HG02938 (cell line): ENCODE measurements at regions not wholly inside any gene's neighbourhood (a gene's known extent, or its start where the extent isn't known, plus 50 kb on each side); places are given as distances from the start of the nearest gene placed in this dataset.
"Not testable (repeated sequence)": the region's sequence is repeated elsewhere in the genome, so short reads cannot be mapped to it uniquely, and the experiment has no call there.

Experiments
- ATAC-seq: cut with Tn5 transposase; IDR thresholded peaks from one replicate; pipeline ENCODE4 v1.9.1; 2021; ENCODE audit warnings: mild to moderate bottlenecking, moderate library complexity; ENCODE audit not compliant: unreplicated experiment

- ATAC-seq: no peak
Observed at GRCh38 chr15:95051861-95052260, 820.5 kb downstream of the MCTP2 start.

GRCh38 chr15:95059346-95059905 lies 828.1 kb downstream of the MCTP2 start:
- ATAC-seq: no peak

GRCh38 chr15:95068701-95069521 lies 837.5 kb downstream of the MCTP2 start:
- no peak for ATAC-seq

- ATAC-seq: no peak
Observed at GRCh38 chr15:95075792-95076677, 844.7 kb downstream of the MCTP2 start.

DNA sequence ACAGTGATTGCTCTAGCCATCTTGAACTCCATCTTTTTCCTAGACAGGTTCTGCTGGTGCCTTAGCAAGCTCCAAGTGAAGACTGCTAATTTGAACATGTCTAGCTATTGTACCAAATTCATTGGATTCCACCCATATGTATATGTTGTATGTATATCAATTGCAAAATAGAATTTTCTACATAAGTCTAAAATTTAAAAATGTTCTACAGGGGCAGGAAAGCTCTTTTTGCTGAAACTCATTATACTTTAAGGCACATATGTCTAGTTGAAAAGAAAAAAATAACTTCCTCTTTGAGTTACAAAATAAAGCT lies 845.3 kb downstream of the MCTP2 start:
- no peak for ATAC-seq

- ATAC-seq: no peak
Observed at GRCh38 chr15:95078003-95078402, 846.6 kb downstream of the MCTP2 start.

- ATAC-seq: not testable (repeated sequence)
Observed at GRCh38 chr15:95080228-95080627, 848.9 kb downstream of the MCTP2 start.

DNA sequence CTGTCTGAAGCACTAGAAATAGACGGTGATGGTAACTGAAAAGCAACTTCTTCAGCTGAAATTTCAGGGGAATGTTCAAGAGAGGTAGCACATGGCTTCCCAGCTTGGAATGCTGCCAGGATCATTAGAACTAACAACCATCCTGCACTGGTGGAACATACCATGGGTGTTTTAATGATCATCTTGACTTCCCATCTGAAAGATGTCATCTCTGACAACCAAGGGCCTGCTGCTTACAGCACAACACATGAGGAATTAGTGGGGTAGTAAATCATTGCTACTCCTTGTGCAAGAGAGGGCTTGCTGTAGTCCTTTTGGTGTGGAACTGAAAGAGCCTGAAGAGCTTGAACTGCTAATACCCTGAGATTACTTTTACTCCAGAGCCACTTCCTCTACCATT lies 853.7 kb downstream of the MCTP2 start:
- no peak for ATAC-seq

- ATAC-seq: no peak
Observed at GRCh38 chr15:95086531-95087252, 855.3 kb downstream of the MCTP2 start.

GRCh38 chr15:95087253-95087609 lies 855.9 kb downstream of the MCTP2 start:
- no peak for ATAC-seq

DNA sequence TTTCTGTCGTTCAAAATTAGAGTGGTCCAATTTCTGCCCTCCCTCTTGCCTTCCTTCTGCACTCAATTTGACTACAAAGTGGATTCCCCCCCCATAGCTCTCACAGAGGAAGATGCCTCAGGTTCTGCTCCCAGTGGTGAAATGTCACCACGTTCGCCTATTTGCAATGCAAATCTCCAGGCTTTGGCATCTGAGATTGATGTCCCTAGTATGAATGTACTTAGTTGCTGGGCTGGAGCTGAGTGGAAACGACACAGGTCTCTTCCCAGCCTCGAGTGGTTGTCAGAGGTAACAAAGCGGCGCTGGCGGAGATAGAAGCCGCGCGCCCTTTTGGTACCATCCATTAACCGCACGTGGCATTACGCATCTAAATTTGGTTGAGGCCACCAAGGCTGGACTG lies 860.1 kb downstream of the MCTP2 start:
- no peak for ATAC-seq

GRCh38 chr15:95095250-95095649 lies 863.9 kb downstream of the MCTP2 start:
- no peak for ATAC-seq

- ATAC-seq: no peak
Observed at GRCh38 chr15:95096651-95097050, 865.3 kb downstream of the MCTP2 start.

GRCh38 chr15:95097361-95097760 lies 866.0 kb downstream of the MCTP2 start:
- no peak for ATAC-seq

DNA sequence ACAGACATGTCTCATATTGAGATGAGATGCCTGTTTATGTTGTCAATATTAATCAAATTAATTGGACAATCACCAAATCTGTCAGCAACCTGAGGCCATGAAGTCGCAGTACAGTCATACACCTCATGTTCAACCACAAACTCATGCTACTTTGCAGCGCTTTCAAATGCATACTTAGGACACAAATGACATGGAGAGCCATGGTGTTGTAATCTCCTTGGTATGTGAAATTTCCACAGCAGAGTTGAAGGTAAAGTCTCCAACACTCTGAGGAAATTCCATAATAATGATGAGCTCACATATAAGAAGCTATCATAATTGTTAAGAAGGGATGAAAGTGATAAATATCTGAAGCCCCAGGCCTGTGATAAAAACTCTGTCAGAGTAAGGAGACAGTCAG lies 873.9 kb downstream of the MCTP2 start:
- no peak for ATAC-seq

GRCh38 chr15:95106801-95107200 lies 875.4 kb downstream of the MCTP2 start:
- no peak for ATAC-seq

- no peak for ATAC-seq
Observed at GRCh38 chr15:95108673-95109072, 877.3 kb downstream of the MCTP2 start.

- ATAC-seq: no peak
Observed at GRCh38 chr15:95111969-95112368, 880.6 kb downstream of the MCTP2 start.

DNA sequence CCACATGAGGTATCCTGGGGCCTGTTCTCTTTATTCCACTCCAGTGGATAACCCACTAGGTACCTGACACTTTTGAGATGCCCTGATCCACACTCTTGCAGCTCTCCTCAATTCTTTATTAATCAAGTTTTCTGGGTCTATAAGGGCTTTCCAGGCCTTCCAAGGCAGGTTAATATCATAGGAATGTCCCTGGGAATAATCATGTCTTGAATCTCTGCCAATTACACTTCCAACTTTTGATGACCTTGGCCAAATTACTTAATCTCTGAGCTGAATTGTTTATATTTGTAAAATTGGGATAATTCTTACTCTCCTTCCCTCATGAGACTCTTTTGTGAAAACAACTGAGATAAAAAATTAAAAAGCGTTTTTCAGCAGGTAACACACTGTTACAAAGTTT lies 881.7 kb downstream of the MCTP2 start:
- ATAC-seq: no peak

DNA sequence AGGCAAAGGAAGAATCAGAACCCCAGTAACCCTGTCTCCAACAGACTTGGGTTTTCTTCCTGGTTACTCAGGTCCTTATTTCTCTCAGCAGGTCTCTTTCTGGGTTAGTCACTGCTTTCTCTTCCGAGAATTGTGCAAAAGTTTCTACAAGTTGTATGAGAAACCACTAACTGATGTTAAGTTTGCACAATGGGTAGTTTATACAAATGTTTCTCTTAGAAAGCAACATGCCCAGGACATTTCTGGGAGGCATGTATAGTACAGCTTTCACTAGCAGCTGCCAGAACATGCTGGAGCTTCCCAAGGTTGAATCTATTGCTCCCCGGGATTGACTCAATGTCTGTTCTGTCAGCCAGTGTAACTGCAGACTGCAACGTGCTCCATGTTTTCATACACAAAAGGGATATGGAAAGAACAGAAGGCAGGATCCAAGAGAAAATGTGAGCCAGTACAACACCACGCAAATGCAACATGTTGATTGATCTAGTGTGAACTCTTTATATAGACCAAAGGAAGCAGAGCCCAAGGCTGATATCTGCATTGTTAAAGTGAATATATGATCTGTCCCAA lies 887.8 kb downstream of the MCTP2 start:
- no peak for ATAC-seq

- ATAC-seq: no peak
Observed at GRCh38 chr15:95120595-95120994, 889.2 kb downstream of the MCTP2 start.
